HG03159 (cell line): ENCODE measurements at regions not wholly inside any gene's neighbourhood (a gene's known extent, or its start where the extent isn't known, plus 50 kb on each side); places are given as distances from the start of the nearest gene placed in this dataset.
"Not testable (repeated sequence)": the region's sequence is repeated elsewhere in the genome, so short reads cannot be mapped to it uniquely, and the experiment has no call there.

Experiments used
- ATAC-seq: cut with Tn5 transposase; IDR thresholded peaks from one replicate; pipeline ENCODE4 v1.9.1; 2021; ENCODE audit warnings: mild to moderate bottlenecking, moderate library complexity; ENCODE audit not compliant: unreplicated experiment

DNA sequence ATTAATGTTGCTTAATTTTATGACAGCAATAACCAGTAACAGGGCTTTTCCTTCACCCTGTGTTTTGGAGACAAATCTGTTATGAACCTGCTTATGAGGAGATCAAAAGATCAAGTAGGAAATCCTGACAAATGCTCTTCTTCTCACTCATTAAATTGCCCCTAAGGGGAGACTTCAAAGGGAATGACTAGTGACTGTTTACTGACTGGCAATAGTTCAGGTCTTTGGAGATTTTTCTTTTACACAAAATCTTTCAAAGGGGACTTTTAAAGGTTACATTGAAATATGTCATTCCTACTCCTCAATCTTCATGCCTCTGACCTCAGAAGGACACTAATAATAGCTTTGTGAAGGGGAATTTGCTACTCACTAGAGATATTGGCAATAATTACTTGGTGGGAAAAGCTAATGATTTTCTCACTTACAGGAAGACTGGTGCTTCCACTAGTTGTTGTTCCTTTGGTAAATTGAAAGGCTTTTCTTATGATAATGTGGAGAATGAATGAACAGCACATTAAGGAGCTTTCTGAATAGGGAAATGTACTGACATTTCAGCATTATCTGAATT lies 292.9 kb upstream of the CA10 start:
- ATAC-seq = no peak

DNA sequence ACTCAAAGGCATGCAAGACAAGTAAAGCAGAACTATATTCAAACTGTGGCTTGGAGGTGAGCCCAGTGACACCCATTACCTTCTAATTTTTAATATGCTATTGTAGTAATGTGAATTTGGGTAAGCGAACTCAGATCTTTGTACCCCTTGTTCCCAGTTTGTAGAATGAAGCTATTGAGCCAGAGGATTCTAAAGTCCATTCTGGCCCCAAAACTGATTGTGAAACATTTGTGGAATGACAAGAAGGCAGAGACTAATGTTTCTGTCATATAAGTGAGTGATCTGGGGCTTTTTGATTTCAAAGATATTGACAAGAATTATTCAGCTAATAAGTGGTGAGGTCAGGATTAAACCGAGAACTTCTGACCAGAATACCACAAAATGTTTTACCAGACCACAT lies 283.8 kb upstream of the CA10 start:
- no peak for ATAC-seq

- no peak for ATAC-seq
Measured at GRCh38 chr17:52420555-52421078, 262.1 kb upstream of the CA10 start.

GRCh38 chr17:52419229-52419641 lies 260.7 kb upstream of the CA10 start:
- ATAC-seq = no peak

DNA sequence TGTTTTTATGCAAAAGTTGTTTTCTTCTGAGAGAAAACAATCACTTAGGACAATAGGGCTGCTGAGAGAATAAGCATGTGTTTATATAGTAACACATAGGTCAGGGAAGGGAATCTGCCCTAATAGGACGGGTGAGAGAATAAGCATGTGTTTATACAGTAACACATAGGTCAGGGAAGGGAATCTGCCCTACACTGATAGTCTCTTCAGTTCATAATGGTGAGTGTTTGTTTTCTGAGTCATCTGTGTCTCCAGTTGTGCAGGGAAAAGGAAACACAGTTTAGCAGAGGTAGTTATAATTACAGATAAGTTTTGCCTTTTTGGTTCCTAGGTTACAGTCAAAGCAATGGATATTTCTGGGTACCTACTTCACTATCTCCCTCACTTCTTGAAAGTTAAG lies 252.3 kb upstream of the CA10 start:
- no peak for ATAC-seq

DNA sequence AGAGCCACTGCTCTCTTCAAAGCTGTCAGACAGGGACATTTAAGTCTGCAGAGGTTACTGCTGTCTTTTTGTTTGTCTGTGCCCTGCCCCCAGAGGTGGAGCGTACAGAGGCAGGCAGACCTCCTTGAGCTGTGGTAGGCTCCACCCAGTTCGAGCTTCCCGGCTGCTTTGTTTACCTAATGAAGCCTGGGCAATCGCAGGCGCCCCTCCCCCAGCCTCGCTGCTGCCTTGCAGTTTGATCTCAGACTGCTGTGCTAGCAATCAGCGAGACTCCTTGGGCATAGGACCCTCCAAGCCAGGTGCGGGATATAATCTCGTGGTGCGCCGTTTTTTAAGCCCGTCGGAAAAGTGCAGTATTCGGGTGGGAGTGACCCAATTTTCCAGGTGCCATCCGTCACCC lies 250.7 kb upstream of the CA10 start:
- ATAC-seq = not testable (repeated sequence)

DNA sequence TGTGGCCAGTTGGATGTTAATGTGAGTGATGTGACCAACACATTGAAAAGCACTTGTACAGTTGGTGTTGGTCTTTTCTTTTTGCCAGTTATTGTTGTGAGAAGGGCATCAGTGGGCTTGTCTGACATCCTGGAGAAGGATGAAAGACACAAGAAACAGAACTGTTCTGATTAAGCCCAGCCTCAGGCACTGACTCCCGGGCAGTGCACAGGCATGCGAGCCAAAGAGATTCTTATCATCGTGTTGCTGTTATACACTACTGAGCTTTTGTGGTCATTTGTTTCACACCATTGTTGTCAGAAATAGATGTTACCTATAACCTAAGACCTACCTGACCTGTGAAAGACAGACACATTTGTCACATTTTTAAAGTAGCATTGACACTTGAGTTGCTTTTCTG lies 236.8 kb upstream of the CA10 start:
- ATAC-seq = no peak

DNA sequence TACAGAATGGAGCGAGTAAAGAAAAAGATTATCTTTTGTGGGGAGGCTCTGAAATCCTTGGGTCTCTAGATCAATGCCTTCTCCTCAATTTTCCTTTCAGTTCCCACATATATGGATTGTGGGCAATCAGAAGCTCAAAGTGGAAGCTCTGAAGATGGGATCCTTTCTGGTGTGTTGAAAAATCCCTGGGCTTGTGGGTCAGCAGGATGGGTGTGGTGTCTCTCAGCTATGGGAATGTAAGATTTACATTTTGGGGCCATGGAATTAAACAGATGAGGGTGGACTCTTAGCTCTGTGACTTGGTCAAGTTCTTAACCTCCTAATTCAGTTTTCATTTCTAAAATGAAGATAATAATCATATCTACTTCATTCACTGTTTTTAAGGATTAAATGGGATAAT lies 231.9 kb upstream of the CA10 start:
- ATAC-seq = no peak

DNA sequence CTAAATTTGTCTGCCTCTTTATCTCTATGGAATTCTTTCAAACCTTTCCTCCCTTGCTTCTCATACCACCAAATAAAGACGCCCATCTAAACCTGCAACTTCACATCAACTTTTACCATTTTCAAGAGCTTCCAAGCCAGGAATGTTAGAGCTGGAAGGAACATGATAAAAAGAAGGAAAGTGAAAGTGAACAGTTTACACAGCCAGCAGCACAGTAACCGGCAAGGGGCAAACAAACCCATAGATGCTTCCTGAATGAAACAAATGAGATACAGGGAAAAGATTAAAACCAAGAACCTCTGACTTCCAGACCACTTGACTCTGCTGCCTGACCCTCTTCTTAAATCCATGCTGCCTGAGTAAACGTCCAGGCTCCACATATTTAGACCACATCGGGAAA lies 231.1 kb upstream of the CA10 start:
- no peak for ATAC-seq

- ATAC-seq = no peak
Measured at GRCh38 chr17:52388941-52389340, 230.4 kb upstream of the CA10 start.

DNA sequence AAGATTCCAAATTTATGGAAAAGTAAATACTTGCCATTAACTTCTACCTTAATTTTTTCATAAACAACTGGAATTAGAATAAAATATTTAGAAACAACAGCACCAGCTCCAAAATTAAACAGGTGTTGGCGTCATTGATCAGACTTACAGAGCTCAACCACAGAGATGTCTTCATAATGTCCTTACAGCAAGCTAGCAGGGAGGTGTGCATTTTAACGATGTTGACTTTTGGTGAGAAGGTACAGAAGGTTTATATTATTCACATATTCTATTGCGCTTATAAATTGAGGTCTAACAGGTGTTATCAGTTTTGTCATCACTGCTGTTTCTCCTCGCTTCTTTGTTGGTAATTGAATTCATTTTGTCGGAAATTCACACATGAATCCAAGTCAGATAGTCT lies 226.2 kb upstream of the CA10 start:
- no peak for ATAC-seq

DNA sequence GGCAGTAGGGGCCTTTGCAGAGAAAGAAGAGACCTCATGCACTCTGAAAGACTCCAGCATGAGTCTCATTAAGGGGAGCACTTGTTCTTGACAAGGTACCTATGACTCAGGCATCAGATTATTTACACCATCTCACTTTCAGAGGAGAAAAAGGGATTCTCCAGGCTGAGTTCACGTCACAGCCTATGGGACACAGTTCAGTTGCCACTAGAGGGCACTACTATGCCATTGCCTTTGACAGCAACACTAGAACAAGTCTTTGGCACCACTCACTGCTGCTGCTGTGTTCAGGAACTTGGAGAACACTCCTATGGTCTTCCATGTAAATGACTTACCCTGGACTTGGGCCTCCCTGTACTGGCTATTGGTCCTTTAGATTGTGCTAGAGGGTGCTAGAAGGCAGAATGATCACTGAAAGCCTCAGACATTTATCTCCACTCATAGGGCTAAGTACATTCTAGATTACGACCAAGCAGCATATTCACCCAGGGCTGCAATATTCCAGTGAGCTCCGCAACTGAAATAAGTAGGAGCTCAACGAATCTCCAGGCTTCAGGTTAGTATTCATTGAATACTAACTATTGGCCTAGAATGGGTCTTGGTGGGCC lies 225.1 kb upstream of the CA10 start:
- ATAC-seq = peak; percentile 73

GRCh38 chr17:52378860-52379259 lies 220.3 kb upstream of the CA10 start:
- no peak for ATAC-seq

DNA sequence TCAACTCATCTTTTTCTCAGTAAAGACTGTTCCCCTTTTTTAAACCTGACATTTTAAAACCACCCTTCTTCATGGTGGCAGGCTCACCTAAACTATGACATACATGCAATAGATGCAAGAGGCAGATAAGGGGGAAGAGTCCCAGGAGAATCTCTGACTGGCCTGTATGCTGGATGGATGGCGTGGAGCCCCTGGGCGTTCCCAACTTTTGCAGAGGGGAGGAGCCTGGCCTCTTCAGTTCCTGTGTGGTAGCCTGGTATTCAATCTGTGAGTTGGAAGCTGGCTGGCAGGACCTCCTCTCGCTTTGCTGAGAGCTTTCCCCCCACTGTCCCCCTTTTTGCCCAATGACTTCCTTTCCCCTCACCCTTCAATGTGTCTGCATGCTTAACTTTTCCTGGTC lies 217.6 kb upstream of the CA10 start:
- no peak for ATAC-seq

DNA sequence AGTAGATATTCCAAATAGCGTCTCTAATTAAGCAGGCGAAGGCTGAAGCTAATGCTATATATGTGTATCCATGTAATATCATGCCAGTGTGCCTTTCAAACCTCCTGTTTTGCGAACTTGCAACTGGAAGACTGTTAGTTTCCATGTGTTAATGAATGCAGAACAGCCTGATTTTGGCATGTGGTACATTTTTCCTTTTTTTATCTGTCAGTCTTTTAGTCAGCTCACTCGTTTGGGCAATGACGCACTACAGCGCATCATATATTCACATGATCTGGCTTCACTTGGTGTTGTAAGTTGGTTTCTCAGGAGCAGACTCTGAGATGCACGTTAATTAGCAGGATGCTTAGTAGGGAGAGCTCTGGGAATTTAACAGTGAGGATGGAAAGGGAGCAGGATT lies 210.4 kb upstream of the CA10 start:
- ATAC-seq = no peak

GRCh38 chr17:52357854-52358253 lies 199.3 kb upstream of the CA10 start:
- ATAC-seq = no peak

- ATAC-seq = no peak
Measured at GRCh38 chr17:52336796-52337195, 178.3 kb upstream of the CA10 start.

- ATAC-seq = no peak
Measured at GRCh38 chr17:52306314-52306713, 147.8 kb upstream of the CA10 start.

- ATAC-seq = no peak
Measured at GRCh38 chr17:52298881-52299280, 140.4 kb upstream of the CA10 start.

GRCh38 chr17:52297230-52298010 lies 138.9 kb upstream of the CA10 start:
- ATAC-seq = no peak

DNA sequence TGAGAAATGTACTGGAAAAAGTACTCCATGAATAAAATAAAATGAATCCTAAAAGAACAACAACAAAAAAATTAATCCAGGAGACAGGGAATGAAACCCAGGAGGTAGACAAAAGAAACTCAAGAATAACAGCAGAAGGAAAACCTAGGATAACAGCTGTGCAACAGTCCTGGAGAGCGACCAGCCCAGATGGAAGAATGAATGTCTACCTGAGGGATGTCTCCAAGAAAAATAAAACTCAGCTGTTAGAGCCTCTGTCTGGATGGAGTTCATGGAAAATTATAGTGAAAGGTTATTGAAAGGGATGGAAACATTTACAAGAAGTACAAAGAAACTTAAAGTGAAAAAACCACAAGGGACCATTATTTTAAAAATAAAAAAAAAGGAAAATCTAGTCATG lies 135.8 kb upstream of the CA10 start:
- no peak for ATAC-seq

- ATAC-seq = no peak
Measured at GRCh38 chr17:52287611-52288010, 129.1 kb upstream of the CA10 start.
